K562 (cell line): ENCODE measurements at regions not wholly inside any gene's neighbourhood (a gene's known extent, or its start where the extent isn't known, plus 50 kb on each side); places are given as distances from the start of the nearest gene placed in this dataset.

Source experiments
- ELF1 ChIP-seq: fragments of 200-800 bp; sonication (Bioruptor generic); IDR thresholded peaks from 2 replicates; pipeline ENCODE4 v1.6.1; 2016; ENCODE audit warnings: missing genetic modification characterization, missing compliant biosample characterization
- TF ChIP-seq, protein P1 (sequence below): fragments of 250-450 bp; sonication (Bioruptor Pico); IDR thresholded peaks from 2 replicates; pipeline ENCODE4 v1.5.0; 2021; ENCODE audit warnings: mild to moderate bottlenecking, borderline replicate concordance

DNA sequence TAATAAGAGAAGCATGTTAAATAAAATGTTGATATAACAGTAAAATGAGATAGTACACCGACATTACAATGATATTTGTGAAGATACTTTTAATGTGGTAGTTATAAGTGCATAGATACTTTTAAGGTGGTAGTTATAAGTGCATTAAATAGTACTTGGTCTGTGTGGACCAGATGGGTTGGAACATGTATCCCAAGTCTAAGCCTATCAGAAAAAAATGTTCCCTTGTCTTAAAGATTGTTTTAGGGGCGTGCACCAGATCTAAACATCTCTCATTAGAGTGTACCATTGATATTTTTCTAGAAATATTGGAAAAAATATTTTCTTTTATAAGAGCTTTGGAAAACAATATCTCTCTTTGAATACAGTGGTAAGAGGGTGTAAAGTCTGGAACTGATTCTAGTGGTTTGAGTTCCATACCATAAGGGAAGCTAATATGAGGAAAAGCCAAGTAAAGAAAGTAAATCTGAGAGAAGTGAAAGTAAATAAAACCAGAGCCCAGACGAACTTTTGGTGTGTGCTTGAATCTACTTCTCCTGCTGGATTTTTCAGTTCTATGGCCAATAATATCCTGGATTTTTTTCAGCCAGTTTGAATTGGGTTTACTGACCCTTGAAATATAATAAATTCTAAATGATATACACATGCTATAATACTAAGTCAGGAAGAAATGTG, 175.3 kb downstream of the MBL2 start:
- TF ChIP-seq, protein P1, sequence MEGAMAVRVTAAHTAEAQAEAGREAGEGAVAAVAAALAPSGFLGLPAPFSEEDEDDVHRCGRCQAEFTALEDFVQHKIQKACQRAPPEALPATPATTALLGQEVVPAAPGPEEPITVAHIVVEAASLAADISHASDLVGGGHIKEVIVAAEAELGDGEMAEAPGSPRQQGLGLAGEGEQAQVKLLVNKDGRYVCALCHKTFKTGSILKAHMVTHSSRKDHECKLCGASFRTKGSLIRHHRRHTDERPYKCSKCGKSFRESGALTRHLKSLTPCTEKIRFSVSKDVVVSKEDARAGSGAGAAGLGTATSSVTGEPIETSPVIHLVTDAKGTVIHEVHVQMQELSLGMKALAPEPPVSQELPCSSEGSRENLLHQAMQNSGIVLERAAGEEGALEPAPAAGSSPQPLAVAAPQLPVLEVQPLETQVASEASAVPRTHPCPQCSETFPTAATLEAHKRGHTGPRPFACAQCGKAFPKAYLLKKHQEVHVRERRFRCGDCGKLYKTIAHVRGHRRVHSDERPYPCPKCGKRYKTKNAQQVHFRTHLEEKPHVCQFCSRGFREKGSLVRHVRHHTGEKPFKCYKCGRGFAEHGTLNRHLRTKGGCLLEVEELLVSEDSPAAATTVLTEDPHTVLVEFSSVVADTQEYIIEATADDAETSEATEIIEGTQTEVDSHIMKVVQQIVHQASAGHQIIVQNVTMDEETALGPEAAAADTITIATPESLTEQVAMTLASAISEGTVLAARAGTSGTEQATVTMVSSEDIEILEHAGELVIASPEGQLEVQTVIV (CRISPR knock-in tag), result no peak
- no peak for TF ChIP-seq ELF1 (tag)
